ENCODE measurements at regions not wholly inside any gene's neighbourhood (a gene's known extent, or its start where the extent isn't known, plus 50 kb on each side); places are given as distances from the start of the nearest gene placed in this dataset.
"Not testable (repeated sequence)": the region's sequence is repeated elsewhere in the genome, so short reads cannot be mapped to it uniquely, and the experiment has no call there.

DNA sequence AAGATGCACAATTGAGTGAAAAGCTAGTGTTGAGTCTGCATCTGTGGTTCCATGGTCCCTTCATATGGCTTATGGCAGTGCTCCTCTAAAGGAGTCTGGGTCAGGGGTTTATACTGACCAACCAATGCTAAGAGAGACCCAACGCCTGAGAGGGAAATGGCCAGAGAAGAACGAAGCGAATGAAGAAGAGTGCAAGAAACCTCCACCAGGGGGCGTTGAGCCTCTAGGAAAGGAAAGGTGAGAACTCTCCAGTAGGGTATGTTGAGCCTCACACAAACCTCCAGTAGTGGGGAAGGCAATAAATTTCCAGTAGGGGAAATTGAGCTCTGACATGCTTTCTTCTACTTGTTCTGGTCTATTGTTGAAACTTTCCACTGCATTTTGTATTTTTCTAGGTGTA is 470.6 kb downstream of the PRDM9 start:
- no peak for DNase-seq

DNA sequence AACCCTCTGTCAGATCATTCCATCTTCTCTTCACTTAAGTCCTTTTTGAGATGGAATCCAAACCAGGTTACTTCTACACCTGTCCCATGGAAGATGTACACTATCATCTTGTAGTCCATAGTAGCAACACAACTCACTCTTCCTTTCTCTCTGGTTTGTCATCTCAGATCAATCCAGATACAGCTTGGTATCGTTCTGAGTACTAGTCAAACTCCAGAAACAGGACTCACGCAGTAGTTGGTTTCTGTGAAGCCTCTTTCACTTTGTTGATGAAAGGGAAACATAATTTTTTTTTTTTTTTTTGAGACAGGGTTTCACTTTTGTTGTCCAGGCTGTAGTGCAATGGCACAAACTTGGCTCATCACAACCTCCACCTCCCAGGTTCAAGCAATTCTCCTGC is 484.0 kb downstream of the PRDM9 start:
- no peak for DNase-seq

DNA sequence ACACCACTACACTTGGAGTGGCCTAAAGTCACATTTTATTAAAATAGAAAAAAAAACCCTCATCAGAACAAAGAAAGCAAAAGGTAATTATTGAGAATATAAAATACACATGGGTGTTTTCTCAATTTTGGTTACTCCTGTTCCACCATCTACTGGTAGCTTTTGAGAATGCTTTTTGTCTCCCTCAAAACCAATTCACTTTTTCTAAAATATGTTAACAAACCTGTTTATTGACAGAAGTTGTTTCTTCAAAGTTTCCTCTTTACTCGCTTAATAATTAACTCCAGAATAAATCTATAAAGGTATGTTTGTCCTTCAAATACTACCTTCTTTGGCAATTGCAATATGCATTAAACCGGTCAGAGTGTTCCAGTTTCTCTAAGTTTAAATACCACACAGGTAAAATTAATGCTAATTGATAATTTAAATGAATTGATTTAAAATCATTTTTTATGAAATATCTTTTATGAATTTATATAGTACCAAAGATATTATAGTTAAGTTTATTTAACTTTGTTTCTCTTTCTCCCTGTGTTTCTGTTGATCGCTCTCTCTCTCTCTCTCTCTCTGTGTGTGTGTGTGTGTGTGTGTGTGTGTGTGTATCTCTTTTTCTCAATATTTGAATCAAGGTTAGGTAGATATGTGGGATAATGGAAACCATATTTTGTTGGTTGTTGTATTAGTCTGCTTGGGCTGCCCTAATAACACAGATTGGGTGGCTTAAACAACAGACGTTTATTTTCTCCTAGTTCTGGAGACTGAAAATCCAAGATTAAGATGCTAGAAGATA is 487.4 kb downstream of the PRDM9 start:
- no peak for DNase-seq

GRCh38 chr5:23996525-23996924 is 489.1 kb downstream of the PRDM9 start:
- no peak for DNase-seq

GRCh38 chr5:24005384-24005783 is 498.0 kb downstream of the PRDM9 start:
- DNase-seq: no peak

DNA sequence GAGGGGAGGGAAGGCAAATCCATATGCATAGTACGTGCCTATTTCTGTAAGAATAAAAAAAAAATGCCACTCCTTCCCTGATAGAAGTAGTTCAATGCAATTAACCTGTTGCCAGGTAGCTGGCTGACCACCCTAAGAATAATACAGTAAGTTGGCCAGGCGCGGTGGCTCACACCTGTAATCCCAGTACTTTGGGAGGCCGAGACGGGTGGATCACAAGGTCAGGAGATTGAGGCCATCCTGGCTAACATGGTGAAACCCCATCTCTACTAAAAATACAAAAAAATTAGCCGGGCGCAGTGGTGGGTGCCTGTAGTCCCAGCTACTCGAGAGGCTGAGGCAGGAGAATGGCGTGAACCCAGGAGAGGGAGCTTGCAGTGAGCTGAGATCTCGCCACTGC is 510.3 kb downstream of the PRDM9 start:
- not testable (repeated sequence) for DNase-seq

DNA sequence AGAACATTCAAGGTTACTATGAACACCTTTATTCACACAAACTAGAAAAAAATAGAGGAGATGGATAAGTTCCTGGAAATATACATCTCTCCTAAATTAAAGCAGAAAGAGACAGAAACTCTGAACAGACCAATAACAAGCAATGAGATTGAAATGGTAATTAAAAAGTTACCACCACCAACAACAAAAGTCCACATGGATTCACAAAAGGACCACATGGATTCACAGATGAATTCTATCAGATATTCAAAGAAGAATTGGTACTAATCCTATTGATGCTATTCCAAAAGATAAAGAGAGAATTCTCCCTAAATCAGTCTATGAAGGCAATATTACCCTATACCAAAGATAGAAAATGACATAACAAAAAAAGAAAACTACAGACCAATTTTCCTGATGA is 518.9 kb downstream of the PRDM9 start:
- no peak for DNase-seq

GRCh38 chr5:24042688-24043087 is 535.3 kb downstream of the PRDM9 start:
- no peak for DNase-seq

DNA sequence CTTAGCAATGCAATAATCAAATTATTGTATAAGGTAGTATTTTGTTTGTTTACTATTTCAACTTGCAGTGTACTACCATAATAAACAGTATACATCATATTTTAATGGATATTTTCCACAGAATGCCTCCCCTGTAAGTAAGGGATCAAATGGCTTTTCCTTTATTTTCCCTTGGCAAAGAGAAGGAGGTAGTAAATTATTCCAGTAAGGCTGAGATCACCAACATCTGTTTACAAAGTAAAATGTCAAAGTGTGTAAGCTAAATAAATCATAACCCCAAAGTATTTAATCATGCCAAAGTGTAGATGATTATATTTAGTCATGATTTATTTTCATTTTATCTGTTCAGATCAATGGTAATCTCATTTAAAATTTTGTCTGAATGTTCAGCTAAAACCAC is 537.6 kb downstream of the PRDM9 start:
- DNase-seq: no peak

DNA sequence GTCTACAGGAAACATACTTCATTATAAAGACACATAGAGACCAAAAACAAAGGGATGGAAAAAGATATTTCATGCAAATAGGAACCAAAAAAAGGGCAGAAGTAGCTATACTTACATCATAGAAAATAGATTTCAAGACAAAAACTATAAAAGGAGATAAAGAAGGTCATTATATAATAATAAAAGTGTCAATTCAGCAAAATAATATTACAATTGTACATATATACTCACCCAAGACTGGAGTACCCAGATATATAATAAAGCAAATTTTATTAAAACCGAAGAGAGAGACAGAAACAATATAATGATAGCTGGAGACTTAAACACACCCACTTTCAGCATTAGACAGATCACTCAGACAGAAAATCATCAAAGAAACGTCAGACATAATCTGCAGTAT is 546.3 kb downstream of the PRDM9 start:
- no peak for DNase-seq

DNA sequence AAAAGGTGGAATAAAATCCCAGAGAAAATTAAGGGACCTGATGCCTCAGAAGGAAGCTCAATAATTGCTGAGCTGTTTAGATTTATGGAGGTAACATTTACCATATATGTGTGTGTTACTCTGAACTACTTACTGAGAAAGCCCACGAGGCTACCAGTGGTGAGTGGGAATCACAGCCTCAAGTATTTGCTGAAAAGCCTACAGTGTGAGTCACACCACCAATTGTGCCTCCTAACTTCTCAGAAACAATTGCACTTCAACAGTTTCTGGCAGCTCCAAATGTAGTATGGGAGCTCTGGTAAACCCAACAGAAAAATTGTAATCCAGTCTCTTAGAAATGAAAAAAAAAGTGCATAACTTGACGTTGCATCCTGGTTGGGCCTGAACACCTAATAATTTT is 551.6 kb downstream of the PRDM9 start:
- DNase-seq: no peak

DNA sequence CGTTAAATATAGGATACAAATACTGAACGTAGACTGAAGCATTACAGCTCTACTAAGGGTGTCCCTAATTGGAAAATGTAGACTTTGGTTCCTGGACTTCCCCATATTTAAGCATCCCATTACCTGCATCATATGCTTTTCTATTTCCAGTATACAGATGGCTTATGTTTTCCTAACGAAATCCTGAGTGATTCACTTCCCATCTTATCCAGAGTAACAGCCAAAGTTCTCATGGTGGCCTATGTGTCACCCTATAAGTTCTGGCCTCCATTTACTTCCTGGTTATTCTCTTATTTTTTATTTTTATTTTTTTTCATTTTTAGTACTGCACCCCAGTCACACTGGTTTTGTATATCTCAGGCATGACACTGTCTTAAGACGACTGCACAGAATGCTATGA is 552.3 kb downstream of the PRDM9 start:
- no peak for DNase-seq

- DNase-seq: no peak
These were observed 558.4 kb downstream of the PRDM9 start for GRCh38 chr5:24065779-24066178.

GRCh38 chr5:24067208-24067607 is 559.8 kb downstream of the PRDM9 start:
- no peak for DNase-seq

- DNase-seq: no peak
These were observed 561.1 kb downstream of the PRDM9 start for GRCh38 chr5:24068524-24068923.

GRCh38 chr5:24073107-24073506 is 565.7 kb downstream of the PRDM9 start:
- DNase-seq: no peak

GRCh38 chr5:24080046-24080445 is 564.7 kb downstream of the CDH10 start:
- DNase-seq: no peak

DNA sequence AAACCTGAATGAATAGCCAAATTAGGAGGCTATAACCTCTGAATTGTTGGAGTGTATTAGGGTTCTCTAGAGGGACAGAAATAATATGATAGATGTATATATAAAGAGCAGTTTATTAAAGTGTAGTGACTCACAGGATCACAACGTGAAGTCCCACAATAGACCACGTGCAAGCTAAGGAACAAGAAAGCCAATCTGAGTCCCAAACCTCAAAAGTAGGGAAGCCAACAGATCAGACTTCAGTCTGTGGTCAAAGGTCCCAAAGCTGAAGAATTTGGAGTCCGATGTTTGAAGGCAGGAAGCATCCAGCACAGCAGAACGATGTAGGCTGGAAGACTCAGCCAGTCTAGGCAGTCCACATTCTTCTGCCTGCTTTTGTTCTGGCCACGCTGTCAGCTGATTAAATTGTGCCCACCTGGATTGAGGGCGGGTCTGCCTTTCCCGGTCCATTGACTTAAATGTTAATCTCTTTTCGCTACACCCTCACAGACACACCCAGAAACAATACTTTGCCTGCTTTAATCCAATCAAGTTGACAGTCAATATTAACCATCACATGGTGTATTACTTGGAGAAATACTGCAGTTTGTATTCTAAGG is 550.6 kb downstream of the CDH10 start:
- DNase-seq: no peak

DNA sequence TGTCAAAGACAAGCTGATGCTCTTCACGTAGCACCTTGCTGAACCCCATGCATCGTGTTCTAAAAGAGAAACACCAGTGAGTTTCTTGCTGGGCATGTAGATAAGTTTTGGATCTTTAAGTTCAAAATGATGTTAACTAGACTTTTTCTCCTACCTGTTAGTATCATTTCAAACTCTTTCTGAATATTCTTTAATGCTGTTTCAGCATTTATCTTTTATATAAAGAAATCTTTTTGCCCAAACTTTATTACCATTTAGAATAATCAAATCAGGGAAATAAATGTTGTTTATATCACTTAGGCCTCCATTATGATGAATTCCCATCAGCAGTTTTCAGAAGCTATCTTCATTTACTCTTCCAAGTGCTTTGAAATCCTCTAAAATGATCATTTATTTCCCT is 542.8 kb downstream of the CDH10 start:
- no peak for DNase-seq

DNA sequence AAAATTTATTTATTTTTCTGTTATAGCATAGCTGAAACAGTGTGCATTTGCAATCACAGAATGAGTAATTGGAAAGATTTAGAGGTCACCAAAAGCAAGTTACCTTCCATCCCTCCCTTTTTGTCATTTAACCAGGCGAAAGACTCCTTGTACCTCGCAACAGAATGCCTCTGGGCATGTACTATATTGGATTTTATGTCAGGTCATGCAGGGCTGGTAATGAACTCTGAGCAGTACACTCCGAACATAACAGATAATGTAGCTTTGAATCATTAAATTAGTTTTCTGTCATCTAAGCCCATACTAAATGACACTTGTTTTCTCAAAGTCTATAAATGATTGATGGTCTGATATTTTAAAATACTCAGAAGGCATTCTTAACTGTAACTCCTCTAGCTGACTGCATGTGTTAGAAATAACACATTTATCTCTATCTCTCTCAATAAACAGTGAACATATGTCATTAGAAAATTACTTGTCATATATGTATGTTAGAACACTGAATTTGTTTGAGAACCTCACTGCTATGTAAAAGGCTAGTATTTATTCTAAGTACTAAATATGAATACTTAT is 541.2 kb downstream of the CDH10 start:
- no peak for DNase-seq

- no peak for DNase-seq
These were observed 534.7 kb downstream of the CDH10 start for GRCh38 chr5:24110004-24110615.

GRCh38 chr5:24112420-24112819 is 532.4 kb downstream of the CDH10 start:
- DNase-seq: no peak

- no peak for DNase-seq
These were observed 526.4 kb downstream of the CDH10 start for GRCh38 chr5:24118351-24118750.
